ENCODE measurements at regions not wholly inside any gene's neighbourhood (a gene's known extent, or its start where the extent isn't known, plus 50 kb on each side); places are given as distances from the start of the nearest gene placed in this dataset.
A peak's percentile ranks its signal among the peaks of the same experiment; 100 is the strongest.

DNA sequence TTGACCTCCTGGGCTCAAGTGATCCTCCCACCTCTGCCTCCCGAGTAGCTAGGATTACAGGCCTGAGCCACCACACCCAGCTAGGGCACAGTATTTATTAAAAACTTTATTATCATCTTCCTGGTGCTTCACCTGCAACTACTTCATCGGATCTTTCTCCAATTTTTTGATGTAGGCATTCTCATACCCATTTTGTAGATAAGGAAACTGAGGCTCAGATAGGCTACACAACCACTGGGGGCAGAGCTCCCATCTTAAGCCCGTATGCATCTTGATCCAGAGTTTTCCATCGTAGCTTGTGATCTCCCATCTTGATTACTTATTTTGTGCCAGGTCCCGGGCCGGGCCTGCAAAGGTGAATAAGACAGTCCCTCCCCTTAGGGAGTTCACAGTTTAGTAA lies 68.1 kb upstream of the BCOR start:
- TF ChIP-seq, protein P1, sequence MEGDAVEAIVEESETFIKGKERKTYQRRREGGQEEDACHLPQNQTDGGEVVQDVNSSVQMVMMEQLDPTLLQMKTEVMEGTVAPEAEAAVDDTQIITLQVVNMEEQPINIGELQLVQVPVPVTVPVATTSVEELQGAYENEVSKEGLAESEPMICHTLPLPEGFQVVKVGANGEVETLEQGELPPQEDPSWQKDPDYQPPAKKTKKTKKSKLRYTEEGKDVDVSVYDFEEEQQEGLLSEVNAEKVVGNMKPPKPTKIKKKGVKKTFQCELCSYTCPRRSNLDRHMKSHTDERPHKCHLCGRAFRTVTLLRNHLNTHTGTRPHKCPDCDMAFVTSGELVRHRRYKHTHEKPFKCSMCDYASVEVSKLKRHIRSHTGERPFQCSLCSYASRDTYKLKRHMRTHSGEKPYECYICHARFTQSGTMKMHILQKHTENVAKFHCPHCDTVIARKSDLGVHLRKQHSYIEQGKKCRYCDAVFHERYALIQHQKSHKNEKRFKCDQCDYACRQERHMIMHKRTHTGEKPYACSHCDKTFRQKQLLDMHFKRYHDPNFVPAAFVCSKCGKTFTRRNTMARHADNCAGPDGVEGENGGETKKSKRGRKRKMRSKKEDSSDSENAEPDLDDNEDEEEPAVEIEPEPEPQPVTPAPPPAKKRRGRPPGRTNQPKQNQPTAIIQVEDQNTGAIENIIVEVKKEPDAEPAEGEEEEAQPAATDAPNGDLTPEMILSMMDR (IDR thresholded peaks at IDR 0.05) = no peak
- no peaks in the 10 kb centered on the region for H3K9me3 ChIP-seq (ENCODE audit: control insufficient read depth, insufficient read depth, low read length)
- Mint-ChIP-seq H3K27me3 (ENCODE audit: low read depth in 2 of 2) (peaks cover 22 to 42% of the 10 kb centered on the region in 2 donors), H3K27ac (no peak overlapping the region), H3K36me3 (peaks cover 5% of the 10 kb centered on the region), H3K4me1 (peaks cover 15 to 25% of the 10 kb centered on the region in 2 donors), H3K4me3 (no peak overlapping the region), H3K9me3 (no peaks in the 10 kb centered on the region)
- no peak overlapping the region for H3K27ac ChIP-seq (ENCODE audit: low read length)
- H3K27me3 ChIP-seq (ENCODE audit: control insufficient read depth, insufficient read depth, low read length) = no peaks in the 10 kb centered on the region
- ATAC-seq = no peak
- H3K36me3 ChIP-seq (ENCODE audit: control insufficient read depth, insufficient read depth, low read length) = no peaks in the 10 kb centered on the region
- DNase-seq = no peak
- intact Hi-C loops (cut with micrococcal nuclease) = no loop called here
- peaks cover 44% of the 10 kb centered on the region for H3K4me1 ChIP-seq (ENCODE audit: control insufficient read depth, insufficient read depth, low read length)
- H3K4me3 ChIP-seq (ENCODE audit: low read length) = no peak overlapping the region
- 95% methylated on average over 3 of the region's 6 CpGs for WGBS (ENCODE audit: insufficient coverage)

DNA sequence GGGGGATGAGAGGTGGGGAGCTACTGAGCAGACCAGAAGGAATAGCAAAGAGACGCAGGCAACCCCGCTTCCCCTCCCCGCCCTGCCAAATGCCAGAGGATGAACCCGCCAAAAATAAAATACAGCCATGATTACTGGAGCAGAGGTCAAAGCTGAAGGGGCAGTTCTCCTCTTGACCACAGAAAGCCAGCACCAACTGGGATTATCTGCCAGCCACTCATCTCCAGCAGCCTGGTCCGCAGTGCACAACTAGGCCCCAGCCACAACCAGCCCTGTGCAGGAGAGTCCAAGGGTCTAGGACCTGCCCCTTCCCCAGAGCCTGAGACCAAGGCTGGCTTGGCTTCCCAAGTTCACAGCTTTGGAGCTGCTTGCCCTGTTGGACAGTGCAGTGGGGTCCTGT lies 67.4 kb upstream of the BCOR start:
- Histone ChIP-seq H3K27ac (ENCODE audit: low read length) (no peak overlapping the region), H3K4me3 (ENCODE audit: low read length) (no peak overlapping the region), H3K27me3 (ENCODE audit: control insufficient read depth, insufficient read depth, low read length) (no peaks in the 10 kb centered on the region), H3K9me3 (ENCODE audit: control insufficient read depth, insufficient read depth, low read length) (no peaks in the 10 kb centered on the region), H3K4me1 (ENCODE audit: control insufficient read depth, insufficient read depth, low read length) (peaks cover 38% of the 10 kb centered on the region), H3K36me3 (ENCODE audit: control insufficient read depth, insufficient read depth, low read length) (no peaks in the 10 kb centered on the region)
- intact Hi-C loops (cut with micrococcal nuclease) = no loop called here
- Mint-ChIP-seq H3K27me3 (ENCODE audit: low read depth in 2 of 2) (peaks cover 22 to 42% of the 10 kb centered on the region in 2 donors), H3K4me1 (peaks cover 11 to 24% of the 10 kb centered on the region in 2 donors), H3K36me3 (peaks cover 5% of the 10 kb centered on the region), H3K27ac (no peak overlapping the region), H3K9me3 (no peaks in the 10 kb centered on the region), H3K4me3 (no peak overlapping the region)
- 98% methylated on average over 5 of the region's 5 CpGs for WGBS (ENCODE audit: insufficient coverage)
- DNase-seq = no peak
- TF ChIP-seq, protein P1 (IDR thresholded peaks at IDR 0.05) = no peak
- no peak for ATAC-seq

DNA sequence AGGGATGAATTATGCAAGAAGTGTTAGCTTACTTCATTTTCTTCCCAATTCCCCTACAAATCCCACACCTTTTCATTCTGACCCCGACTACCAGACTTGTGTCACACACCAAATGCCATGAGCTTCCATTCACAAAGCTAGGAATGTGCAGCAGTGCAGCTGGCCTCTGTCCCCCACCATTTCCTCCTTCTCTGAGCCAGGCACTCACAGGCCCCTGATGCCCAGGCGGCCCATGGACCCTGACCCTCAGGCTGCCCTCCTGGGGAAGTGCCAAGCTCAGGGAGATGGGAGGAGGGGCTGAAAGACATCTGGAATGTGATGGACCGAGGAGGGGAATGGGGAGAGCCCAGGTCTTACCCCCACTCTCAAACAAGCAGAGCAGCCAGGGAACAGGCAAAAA lies 67.0 kb upstream of the BCOR start:
- WGBS (ENCODE audit: insufficient coverage) = 82% methylated on average over 1 of the region's 3 CpGs
- no peak for DNase-seq
- H3K36me3 Mint-ChIP-seq = peaks cover 5% of the 10 kb centered on the region
- H3K4me1 Mint-ChIP-seq = peaks cover 11 to 22% of the 10 kb centered on the region in 2 donors
- Histone ChIP-seq H3K9me3 (ENCODE audit: control insufficient read depth, insufficient read depth, low read length) (no peaks in the 10 kb centered on the region), H3K4me1 (ENCODE audit: control insufficient read depth, insufficient read depth, low read length) (peaks cover 34% of the 10 kb centered on the region), H3K27me3 (ENCODE audit: control insufficient read depth, insufficient read depth, low read length) (no peaks in the 10 kb centered on the region), H3K4me3 (ENCODE audit: low read length) (no peak overlapping the region), H3K27ac (ENCODE audit: low read length) (no peak overlapping the region), H3K36me3 (ENCODE audit: control insufficient read depth, insufficient read depth, low read length) (no peaks in the 10 kb centered on the region)
- no peak for ATAC-seq
- no peak overlapping the region for H3K4me3 Mint-ChIP-seq
- intact Hi-C loops (cut with micrococcal nuclease) = no loop called here
- TF ChIP-seq, protein P1 (IDR thresholded peaks at IDR 0.05) = no peak
- peaks cover 22 to 42% of the 10 kb centered on the region in 2 donors for H3K27me3 Mint-ChIP-seq (ENCODE audit: low read depth in 2 of 2)
- H3K27ac Mint-ChIP-seq = no peak overlapping the region
- H3K9me3 Mint-ChIP-seq = no peaks in the 10 kb centered on the region

DNA sequence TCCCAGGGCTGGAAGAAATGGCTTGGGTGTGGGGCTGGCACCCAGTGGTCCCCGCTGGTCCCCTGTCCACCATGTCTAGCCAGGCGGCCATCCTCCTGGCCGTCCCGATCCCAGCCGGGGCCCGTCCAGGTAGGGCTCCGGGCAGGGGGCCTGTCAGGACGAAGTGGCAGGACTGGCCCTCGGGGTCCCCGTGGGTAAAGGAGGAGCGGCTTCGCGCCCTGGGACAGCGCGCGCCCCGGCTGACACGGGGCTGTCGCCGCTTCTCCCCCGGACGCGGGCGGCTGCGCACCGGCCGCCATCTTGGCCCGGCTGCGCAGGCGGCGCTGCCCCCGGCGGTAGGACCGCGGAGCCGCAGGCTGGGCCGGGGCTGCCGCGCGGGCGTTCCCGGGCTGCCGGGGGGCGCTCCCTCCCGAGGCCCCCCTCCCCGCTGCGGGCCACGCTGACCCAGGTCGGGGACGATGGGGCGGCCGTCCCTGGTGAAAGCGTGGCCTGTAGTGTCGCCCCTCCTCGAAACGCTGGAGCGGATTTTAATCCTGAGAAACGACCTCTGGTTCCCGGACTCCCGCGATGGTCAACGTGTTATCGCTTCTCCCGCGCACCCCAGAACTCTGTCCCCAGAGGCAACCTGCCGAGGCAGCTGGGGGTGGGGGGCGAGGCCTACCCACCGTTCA lies 60.4 kb upstream of the BCOR start:
- TF ChIP-seq, protein P1 (IDR thresholded peaks at IDR 0.05) = peak; percentile 42
- Mint-ChIP-seq H3K4me3 (peak overlapping the region; percentile 70), H3K9me3 (no peaks in the 10 kb centered on the region), H3K36me3 (no peaks in the 10 kb centered on the region), H3K27me3 (ENCODE audit: low read depth in 2 of 2) (peaks cover 0 to 12% of the 10 kb centered on the region in 2 donors), H3K27ac (no peak overlapping the region), H3K4me1 (peaks cover 0 to 10% of the 10 kb centered on the region in 2 donors)
- Histone ChIP-seq H3K4me3 (ENCODE audit: low read length) (peak overlapping the region; percentile 39), H3K4me1 (ENCODE audit: control insufficient read depth, insufficient read depth, low read length) (peaks cover 32% of the 10 kb centered on the region), H3K36me3 (ENCODE audit: control insufficient read depth, insufficient read depth, low read length) (no peaks in the 10 kb centered on the region), H3K27me3 (ENCODE audit: control insufficient read depth, insufficient read depth, low read length) (no peaks in the 10 kb centered on the region), H3K9me3 (ENCODE audit: control insufficient read depth, insufficient read depth, low read length) (no peaks in the 10 kb centered on the region), H3K27ac (ENCODE audit: low read length) (no peak overlapping the region)
- intact Hi-C loops (cut with micrococcal nuclease) = no loop called here
- DNase-seq (peak in 1 of 2 donors; percentile 74), ATAC-seq (peak; percentile 68 to 75 (median 70))
- WGBS (ENCODE audit: insufficient coverage) = 5% methylated on average over 67 of the region's 68 CpGs

Measured in natural killer cell (primary cell).